Mucosa of descending colon (tissue), 3 donors: ENCODE measurements at regions not wholly inside any gene's neighbourhood (a gene's known extent, or its start where the extent isn't known, plus 50 kb on each side); places are given as distances from the start of the nearest gene placed in this dataset.
"Not testable (repeated sequence)": the region's sequence is repeated elsewhere in the genome, so short reads cannot be mapped to it uniquely, and the experiment has no call there.

Source experiments
- ATAC-seq: fragments of 200-7000 bp; cut with Tn5 transposase; one replicate; pipeline ENCODE4 v1.9.1; 2020; ENCODE audit warnings: mild to moderate bottlenecking, moderate library complexity
- DNase-seq, 3 donors: peaks; one replicate each; pipeline ENCODE4 v3.0.0-alpha.2; 2020
- H3K36me3 ChIP-seq: fragments of 200-600 bp; one replicate; pipeline ENCODE4 v1.8.0; 2021; ENCODE audit warnings: low read depth, mild to moderate bottlenecking
- H3K4me1 ChIP-seq: fragments of 200-600 bp; one replicate; pipeline ENCODE4 v1.8.0; 2021; ENCODE audit warnings: low read depth, mild to moderate bottlenecking
- H3K4me3 ChIP-seq: fragments of 200-600 bp; one replicate; pipeline ENCODE4 v1.8.0; 2021; ENCODE audit warnings: mild to moderate bottlenecking
- H3K9me3 ChIP-seq: fragments of 200-600 bp; one replicate; pipeline ENCODE4 v1.8.0; 2021; ENCODE audit warnings: mild to moderate bottlenecking
- intact Hi-C, 2 donors: fragments of 100-400 bp; cut with DNase I in 1 of 2; cut with micrococcal nuclease in 1 of 2; formaldehyde crosslinking; loops; one replicate each; pipeline versions ENCODE4 v1.11.0 to v1.11.1; 2022; cut with DNase I, micrococcal nuclease
- TF ChIP-seq, protein P1 (sequence below): fragments of 200-600 bp; IDR thresholded peaks from one replicate; pipeline ENCODE4 v1.8.0; 2022; ENCODE audit warnings: antibody characterized with exemption, mild to moderate bottlenecking
- donor health status: DM: no; HTN: no; CAD: no; lungs with moderate emphysema.
- donor health status: DM: no; HTN: no; CAD: no.
- donor health status: DM: no; HTN: yes; CAD: no.

GRCh38 chr4:179372746-179373145, 1930.5 kb upstream of the AGA start:
- Histone ChIP-seq H3K4me3 (no peak overlapping the region), H3K4me1 (no peaks in the 10 kb centered on the region), H3K36me3 (no peaks in the 10 kb centered on the region), H3K9me3 (no peaks in the 10 kb centered on the region)
- no peak for DNase-seq
- TF ChIP-seq, protein P1, sequence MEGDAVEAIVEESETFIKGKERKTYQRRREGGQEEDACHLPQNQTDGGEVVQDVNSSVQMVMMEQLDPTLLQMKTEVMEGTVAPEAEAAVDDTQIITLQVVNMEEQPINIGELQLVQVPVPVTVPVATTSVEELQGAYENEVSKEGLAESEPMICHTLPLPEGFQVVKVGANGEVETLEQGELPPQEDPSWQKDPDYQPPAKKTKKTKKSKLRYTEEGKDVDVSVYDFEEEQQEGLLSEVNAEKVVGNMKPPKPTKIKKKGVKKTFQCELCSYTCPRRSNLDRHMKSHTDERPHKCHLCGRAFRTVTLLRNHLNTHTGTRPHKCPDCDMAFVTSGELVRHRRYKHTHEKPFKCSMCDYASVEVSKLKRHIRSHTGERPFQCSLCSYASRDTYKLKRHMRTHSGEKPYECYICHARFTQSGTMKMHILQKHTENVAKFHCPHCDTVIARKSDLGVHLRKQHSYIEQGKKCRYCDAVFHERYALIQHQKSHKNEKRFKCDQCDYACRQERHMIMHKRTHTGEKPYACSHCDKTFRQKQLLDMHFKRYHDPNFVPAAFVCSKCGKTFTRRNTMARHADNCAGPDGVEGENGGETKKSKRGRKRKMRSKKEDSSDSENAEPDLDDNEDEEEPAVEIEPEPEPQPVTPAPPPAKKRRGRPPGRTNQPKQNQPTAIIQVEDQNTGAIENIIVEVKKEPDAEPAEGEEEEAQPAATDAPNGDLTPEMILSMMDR: no peak
- no peak for ATAC-seq
- intact Hi-C loops: no loop called here

DNA sequence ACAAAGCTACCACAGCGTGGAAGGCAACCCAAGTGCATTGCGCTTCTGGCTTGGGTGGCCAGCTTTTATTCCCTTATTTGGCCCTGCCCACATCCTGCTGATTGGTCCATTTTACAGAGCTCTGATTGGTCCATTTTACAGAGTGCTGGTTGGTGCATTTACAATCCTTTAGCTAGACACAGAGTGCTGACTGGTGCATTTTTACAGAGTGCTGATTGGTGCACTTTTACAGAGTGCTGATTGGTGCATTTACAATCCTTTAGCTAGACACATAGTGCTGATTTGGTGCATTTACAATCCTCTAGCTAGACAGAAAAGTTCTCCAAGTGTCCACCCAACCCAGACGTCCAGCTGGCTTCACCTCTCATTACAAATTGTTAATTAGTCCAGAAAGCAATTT, 1936.6 kb upstream of the AGA start:
- H3K4me1 ChIP-seq, H3K36me3 ChIP-seq, intact Hi-C loops, H3K4me3 ChIP-seq, ATAC-seq, DNase-seq, H3K9me3 ChIP-seq: not testable (repeated sequence)

DNA sequence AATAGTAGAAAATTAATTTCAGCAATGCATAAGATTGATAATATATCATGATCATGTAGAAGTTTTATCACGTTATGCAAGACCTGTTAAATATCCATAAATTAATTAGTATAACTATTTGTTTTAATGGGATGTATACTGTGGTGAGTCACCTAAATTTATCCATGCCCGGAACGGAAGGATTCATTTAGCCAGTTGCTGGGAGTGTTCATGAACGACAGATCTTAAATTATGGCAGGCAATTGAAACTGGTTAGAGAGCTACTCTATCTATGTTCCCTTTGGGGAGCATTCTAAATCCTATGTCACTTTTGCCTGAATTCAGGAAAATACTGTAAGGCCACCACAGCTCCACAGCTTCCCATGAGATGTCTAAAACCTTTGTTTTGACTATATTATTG, 1950.5 kb upstream of the AGA start:
- no peaks in the 10 kb centered on the region for H3K36me3 ChIP-seq
- TF ChIP-seq, protein P1: no peak
- DNase-seq (no peak), ATAC-seq (no peak)
- H3K4me3 ChIP-seq: no peak overlapping the region
- H3K9me3 ChIP-seq: peaks cover 11% of the 10 kb centered on the region
- intact Hi-C loops: no loop called here
- no peaks in the 10 kb centered on the region for H3K4me1 ChIP-seq

- intact Hi-C loops: no loop called here
- Histone ChIP-seq H3K4me3 (no peak overlapping the region), H3K36me3 (no peaks in the 10 kb centered on the region), H3K4me1 (no peaks in the 10 kb centered on the region), H3K9me3 (peaks cover 14% of the 10 kb centered on the region)
- TF ChIP-seq, protein P1: no peak
- ATAC-seq: no peak
- DNase-seq: no peak
These were observed 1956.2 kb upstream of the AGA start for GRCh38 chr4:179398414-179398813.

GRCh38 chr4:179399054-179399782, 1957.0 kb upstream of the AGA start:
- no peak for DNase-seq

More at GRCh38 chr4:179399054-179399782, 1957.0 kb upstream of the AGA start:
- Histone ChIP-seq H3K9me3 (peaks cover 11% of the 10 kb centered on the region), H3K4me3 (no peak overlapping the region), H3K36me3 (no peaks in the 10 kb centered on the region), H3K4me1 (no peaks in the 10 kb centered on the region)
- TF ChIP-seq, protein P1: no peak
- ATAC-seq: no peak
- intact Hi-C loops: no loop called here
